Endodermal cell (in vitro differentiated cells): ENCODE measurements at regions not wholly inside any gene's neighbourhood (a gene's known extent, or its start where the extent isn't known, plus 50 kb on each side); places are given as distances from the start of the nearest gene placed in this dataset.
"Not testable (repeated sequence)": the region's sequence is repeated elsewhere in the genome, so short reads cannot be mapped to it uniquely, and the experiment has no call there.

Experiments
- DNase-seq: peaks from one replicate; pipeline ENCODE4 v3.0.0-alpha.2; 2017
- H3K27ac ChIP-seq: 2 replicates; pipeline ENCODE4 v1.5.1; 2013; ENCODE audit warnings: mild to moderate bottlenecking, low read depth, low read length, moderate library complexity
- H3K27me3 ChIP-seq: 2 replicates; pipeline ENCODE4 v1.6.1; 2013; ENCODE audit warnings: mild to moderate bottlenecking, low read length, moderate library complexity; ENCODE audit not compliant: insufficient read depth, control insufficient read depth, poor library complexity, severe bottlenecking
- H3K36me3 ChIP-seq: 2 replicates; pipeline ENCODE4 v1.7.0; 2013; ENCODE audit warnings: mild to moderate bottlenecking, low read length, moderate library complexity; ENCODE audit not compliant: control insufficient read depth, insufficient read depth
- H3K4me1 ChIP-seq: one replicate; pipeline ENCODE4 v1.7.0; 2013; ENCODE audit warnings: low read length; ENCODE audit not compliant: control insufficient read depth, insufficient read depth
- H3K4me3 ChIP-seq: 2 replicates; pipeline ENCODE4 v1.5.1; 2013; ENCODE audit warnings: mild to moderate bottlenecking, low read length, moderate library complexity
- H3K9ac ChIP-seq: 2 replicates; pipeline ENCODE4 v1.6.1; 2013; ENCODE audit warnings: mild to moderate bottlenecking, low read length, moderate library complexity; ENCODE audit not compliant: poor library complexity, severe bottlenecking; ENCODE audit errors: extremely low read depth
- H3K9me3 ChIP-seq: 2 replicates; pipeline ENCODE4 v1.6.1; 2013; ENCODE audit warnings: mild to moderate bottlenecking, low read length, moderate library complexity; ENCODE audit not compliant: control insufficient read depth
- H3K27ac Mint-ChIP-seq: 2 replicates; pipeline ENCODE4 v1.8.0; 2020; ENCODE audit warnings: mixed read lengths
- H3K27me3 Mint-ChIP-seq: 2 replicates; pipeline ENCODE4 v1.8.0; 2021; ENCODE audit warnings: mild to moderate bottlenecking, mixed read lengths; ENCODE audit not compliant: insufficient read depth
- H3K36me3 Mint-ChIP-seq: 2 replicates; pipeline ENCODE4 v1.8.0; 2020; ENCODE audit warnings: low read depth, mixed read lengths
- H3K4me1 Mint-ChIP-seq: 2 replicates; pipeline ENCODE4 v1.8.0; 2020; ENCODE audit warnings: mixed read lengths
- H3K4me3 Mint-ChIP-seq: 2 replicates; pipeline ENCODE4 v1.8.0; 2020; ENCODE audit warnings: mild to moderate bottlenecking, moderate library complexity, mixed read lengths
- H3K9me3 Mint-ChIP-seq: 2 replicates; pipeline ENCODE4 v1.8.0; 2020; ENCODE audit warnings: mild to moderate bottlenecking, mixed read lengths
- WGBS, 2 experiments: methylation state at CpG; one replicate each; pipeline versions ENCODE4 v1.1.5 to v1.1.7; 2013; ENCODE audit warnings: missing lambda C conversion rate in 2 of 2, mixed read lengths in 1 of 2; ENCODE audit not compliant: insufficient coverage in 1 of 2, insufficient read length in 1 of 2; 5-methylcytosine and 5-hydroxymethylcytosine counted together
- TF ChIP-seq, protein P1 (sequence below): fragments of 200-600 bp; sonication (generic); conservative IDR thresholded peaks from 2 replicates; pipeline ENCODE4 v1.5.0; 2021; ENCODE audit warnings: antibody characterized with exemption, mild to moderate bottlenecking

- no peak overlapping the region for H3K27ac ChIP-seq
- WGBS, 2 experiments, result 94 to 100% methylated on average over 2 of the region's 2 CpGs
- no peaks in the 10 kb centered on the region for H3K27me3 ChIP-seq
- H3K9ac ChIP-seq, result no peak overlapping the region
- H3K9me3 Mint-ChIP-seq, result peaks cover 14% of the 10 kb centered on the region
- H3K9me3 ChIP-seq, result peaks cover 5% of the 10 kb centered on the region
- H3K4me1 Mint-ChIP-seq, result peaks cover 6% of the 10 kb centered on the region
- H3K4me1 ChIP-seq, result no peaks in the 10 kb centered on the region
- no peaks in the 10 kb centered on the region for H3K36me3 Mint-ChIP-seq
- no peaks in the 10 kb centered on the region for H3K36me3 ChIP-seq
- TF ChIP-seq, protein P1, sequence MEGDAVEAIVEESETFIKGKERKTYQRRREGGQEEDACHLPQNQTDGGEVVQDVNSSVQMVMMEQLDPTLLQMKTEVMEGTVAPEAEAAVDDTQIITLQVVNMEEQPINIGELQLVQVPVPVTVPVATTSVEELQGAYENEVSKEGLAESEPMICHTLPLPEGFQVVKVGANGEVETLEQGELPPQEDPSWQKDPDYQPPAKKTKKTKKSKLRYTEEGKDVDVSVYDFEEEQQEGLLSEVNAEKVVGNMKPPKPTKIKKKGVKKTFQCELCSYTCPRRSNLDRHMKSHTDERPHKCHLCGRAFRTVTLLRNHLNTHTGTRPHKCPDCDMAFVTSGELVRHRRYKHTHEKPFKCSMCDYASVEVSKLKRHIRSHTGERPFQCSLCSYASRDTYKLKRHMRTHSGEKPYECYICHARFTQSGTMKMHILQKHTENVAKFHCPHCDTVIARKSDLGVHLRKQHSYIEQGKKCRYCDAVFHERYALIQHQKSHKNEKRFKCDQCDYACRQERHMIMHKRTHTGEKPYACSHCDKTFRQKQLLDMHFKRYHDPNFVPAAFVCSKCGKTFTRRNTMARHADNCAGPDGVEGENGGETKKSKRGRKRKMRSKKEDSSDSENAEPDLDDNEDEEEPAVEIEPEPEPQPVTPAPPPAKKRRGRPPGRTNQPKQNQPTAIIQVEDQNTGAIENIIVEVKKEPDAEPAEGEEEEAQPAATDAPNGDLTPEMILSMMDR, result no peak
- no peak overlapping the region for H3K4me3 Mint-ChIP-seq
- no peak overlapping the region for H3K27ac Mint-ChIP-seq
- H3K27me3 Mint-ChIP-seq, result no peaks in the 10 kb centered on the region
- no peak overlapping the region for H3K4me3 ChIP-seq
- no peak for DNase-seq
Observed at GRCh38 chr6:115835314-115835713, 225.4 kb downstream of the FRK start.

GRCh38 chr6:115834542-115834941 lies 226.1 kb downstream of the FRK start:
- not testable (repeated sequence) for H3K27ac Mint-ChIP-seq, H3K4me3 ChIP-seq, H3K4me1 ChIP-seq, H3K27ac ChIP-seq, H3K4me3 Mint-ChIP-seq, H3K27me3 ChIP-seq, H3K36me3 ChIP-seq, H3K36me3 Mint-ChIP-seq, H3K27me3 Mint-ChIP-seq, H3K9ac ChIP-seq, H3K9me3 ChIP-seq, DNase-seq, H3K4me1 Mint-ChIP-seq
- WGBS, 2 experiments, result 97 to 100% methylated on average over 6 to 23 of the region's 27 CpGs
- peaks cover 14% of the 10 kb centered on the region for H3K9me3 Mint-ChIP-seq

- no peak overlapping the region for H3K4me3 ChIP-seq
- Mint-ChIP-seq H3K4me1 (peaks cover 6% of the 10 kb centered on the region), H3K9me3 (peaks cover 14% of the 10 kb centered on the region), H3K4me3 (no peak overlapping the region), H3K27ac (no peak overlapping the region), H3K27me3 (no peaks in the 10 kb centered on the region), H3K36me3 (no peaks in the 10 kb centered on the region)
- H3K9me3 ChIP-seq, result peaks cover 5% of the 10 kb centered on the region
- H3K36me3 ChIP-seq, result no peaks in the 10 kb centered on the region
- WGBS, 2 experiments, result 80% methylated on average over 1 of the region's 1 CpG; no CpG with 5 or more reads in 1 of the 2 experiments
- H3K9ac ChIP-seq, result no peak overlapping the region
- no peaks in the 10 kb centered on the region for H3K27me3 ChIP-seq
- TF ChIP-seq, protein P1, result no peak
- no peak overlapping the region for H3K27ac ChIP-seq
- H3K4me1 ChIP-seq, result no peaks in the 10 kb centered on the region
- DNase-seq, result no peak
Observed at GRCh38 chr6:115832786-115833185, 227.9 kb downstream of the FRK start.

- Mint-ChIP-seq H3K36me3 (no peaks in the 10 kb centered on the region), H3K4me1 (peaks cover 6% of the 10 kb centered on the region), H3K4me3 (no peak overlapping the region), H3K9me3 (peaks cover 14% of the 10 kb centered on the region), H3K27me3 (no peaks in the 10 kb centered on the region), H3K27ac (no peak overlapping the region)
- TF ChIP-seq, protein P1, result no peak
- Histone ChIP-seq H3K9ac (no peak overlapping the region), H3K27ac (no peak overlapping the region), H3K27me3 (no peaks in the 10 kb centered on the region), H3K36me3 (no peaks in the 10 kb centered on the region), H3K9me3 (peaks cover 5% of the 10 kb centered on the region), H3K4me3 (no peak overlapping the region), H3K4me1 (no peaks in the 10 kb centered on the region)
- no peak for DNase-seq
- WGBS, 2 experiments, result 100% methylated on average over 1 of the region's 1 CpG; no CpG with 5 or more reads in 1 of the 2 experiments
Observed at GRCh38 chr6:115832186-115832585, 228.5 kb downstream of the FRK start.
